Activated CD8-positive, alpha-beta T cell treated with anti-CD3 and anti-CD28 coated beads for 36 hours (primary cell): ENCODE measurements at regions not wholly inside any gene's neighbourhood (a gene's known extent, or its start where the extent isn't known, plus 50 kb on each side); places are given as distances from the start of the nearest gene placed in this dataset.
"Not testable (repeated sequence)": the region's sequence is repeated elsewhere in the genome, so short reads cannot be mapped to it uniquely, and the experiment has no call there.

Experiments used
- ATAC-seq: fragments of 200-7000 bp; cut with Tn5 transposase; one replicate; pipeline ENCODE4 v1.10.0; 2021; ENCODE audit warnings: mild to moderate bottlenecking, moderate library complexity
- CTCF ChIA-PET: fragments of 350-600 bp; sonication (Branson Sonifier 250); formaldehyde crosslinking; loops from one replicate; lab custom pipeline; 2021; ENCODE audit warnings: antibody characterized with exemption; lab: Charles Lee
- POLR2A ChIA-PET: fragments of 350-600 bp; sonication (Branson Sonifier 250); formaldehyde crosslinking; loops from one replicate; lab custom pipeline; 2021; ENCODE audit warnings: antibody characterized with exemption; lab: Charles Lee
- DNase-seq: peaks from one replicate; pipeline ENCODE4 v3.0.0-alpha.2; 2020
- H3K27ac Mint-ChIP-seq: one replicate; pipeline ENCODE4 v1.8.0; 2021; ENCODE audit warnings: mild to moderate bottlenecking, mixed read lengths
- H3K27me3 Mint-ChIP-seq: one replicate; pipeline ENCODE4 v1.8.0; 2021; ENCODE audit warnings: mixed read lengths
- H3K36me3 Mint-ChIP-seq: one replicate; pipeline ENCODE4 v1.8.0; 2021; ENCODE audit warnings: low read depth, mixed read lengths
- H3K4me1 Mint-ChIP-seq: one replicate; pipeline ENCODE4 v1.8.0; 2021; ENCODE audit warnings: low read depth, mixed read lengths
- H3K4me3 Mint-ChIP-seq: one replicate; pipeline ENCODE4 v1.8.0; 2021; ENCODE audit warnings: mild to moderate bottlenecking, moderate library complexity, mixed read lengths
- H3K9me3 Mint-ChIP-seq: one replicate; pipeline ENCODE4 v1.8.0; 2021; ENCODE audit warnings: mixed read lengths
- CTCF ChIP-seq: fragments of 200-600 bp; IDR thresholded peaks from one replicate; pipeline ENCODE4 v1.8.0; 2022; ENCODE audit warnings: antibody characterized with exemption, mild to moderate bottlenecking
- intact Hi-C: fragments of 100-400 bp; cut with micrococcal nuclease; formaldehyde crosslinking; loops from one replicate; pipeline ENCODE4 v1.10.0; 2022

- no peak overlapping the region for H3K4me3 Mint-ChIP-seq
Observed at GRCh38 chr19:23597661-23598060, 89.4 kb downstream of the ZNF675 start.

GRCh38 chr19:23596872-23597271 is 90.1 kb downstream of the ZNF675 start:
- TF ChIP-seq CTCF, result no peak
- Mint-ChIP-seq H3K36me3 (peaks cover 2% of the 10 kb centered on the region), H3K4me3 (no peak overlapping the region), H3K9me3 (peaks cover 22% of the 10 kb centered on the region), H3K27me3 (no peaks in the 10 kb centered on the region), H3K4me1 (no peaks in the 10 kb centered on the region), H3K27ac (no peak overlapping the region)
- POLR2A ChIA-PET, result no interaction called here
- intact Hi-C loops, result no loop called here
- CTCF ChIA-PET, result no interaction called here
- no peak for DNase-seq
- no peak for ATAC-seq

More at GRCh38 chr19:23597661-23598060, 89.4 kb downstream of the ZNF675 start:
- POLR2A ChIA-PET, result no interaction called here
- no peak for DNase-seq
- no peak overlapping the region for H3K27ac Mint-ChIP-seq
- no peaks in the 10 kb centered on the region for H3K4me1 Mint-ChIP-seq
- peaks cover 2% of the 10 kb centered on the region for H3K36me3 Mint-ChIP-seq
- H3K27me3 Mint-ChIP-seq, result no peaks in the 10 kb centered on the region
- CTCF ChIA-PET, result no interaction called here
- no peak for ATAC-seq
- TF ChIP-seq CTCF, result no peak
- intact Hi-C loops, result no loop called here
- H3K9me3 Mint-ChIP-seq, result peaks cover 18% of the 10 kb centered on the region

GRCh38 chr19:23594311-23594710 is 92.7 kb downstream of the ZNF675 start:
- H3K27me3 Mint-ChIP-seq, POLR2A ChIA-PET, H3K4me3 Mint-ChIP-seq, H3K4me1 Mint-ChIP-seq, DNase-seq, H3K27ac Mint-ChIP-seq, CTCF ChIA-PET, H3K36me3 Mint-ChIP-seq, intact Hi-C loops, ATAC-seq: not testable (repeated sequence)
- peaks cover 33% of the 10 kb centered on the region for H3K9me3 Mint-ChIP-seq

- no peak overlapping the region for H3K27ac Mint-ChIP-seq
- H3K4me1 Mint-ChIP-seq, result no peaks in the 10 kb centered on the region
- no peak for ATAC-seq
Observed at GRCh38 chr19:23587546-23587945, 99.5 kb downstream of the ZNF675 start.

GRCh38 chr19:23577501-23577900 is 109.5 kb downstream of the ZNF675 start:
- no peak for DNase-seq
- no peak for ATAC-seq
- no peaks in the 10 kb centered on the region for H3K27me3 Mint-ChIP-seq

More at GRCh38 chr19:23587546-23587945, 99.5 kb downstream of the ZNF675 start:
- DNase-seq, result no peak
- ChIA-PET POLR2A (no interaction called here), CTCF (no interaction called here)
- intact Hi-C loops, result no loop called here
- Mint-ChIP-seq H3K9me3 (peaks cover 26% of the 10 kb centered on the region), H3K36me3 (no peaks in the 10 kb centered on the region), H3K4me3 (no peak overlapping the region), H3K27me3 (no peaks in the 10 kb centered on the region)
- no peak for TF ChIP-seq CTCF

More at GRCh38 chr19:23577501-23577900, 109.5 kb downstream of the ZNF675 start:
- no peak overlapping the region for H3K27ac Mint-ChIP-seq
- no peaks in the 10 kb centered on the region for H3K36me3 Mint-ChIP-seq
- POLR2A ChIA-PET, result no interaction called here
- no peak overlapping the region for H3K4me3 Mint-ChIP-seq
- no peak for TF ChIP-seq CTCF
- CTCF ChIA-PET, result no interaction called here
- H3K4me1 Mint-ChIP-seq, result no peaks in the 10 kb centered on the region
- intact Hi-C loops, result no loop called here
- peaks cover 17% of the 10 kb centered on the region for H3K9me3 Mint-ChIP-seq
